Endodermal cell (in vitro differentiated cells): ENCODE measurements at regions not wholly inside any gene's neighbourhood (a gene's known extent, or its start where the extent isn't known, plus 50 kb on each side); places are given as distances from the start of the nearest gene placed in this dataset.
A peak's percentile ranks its signal among the peaks of the same experiment; 100 is the strongest.

Experiments used
- DNase-seq: peaks from one replicate; pipeline ENCODE4 v3.0.0-alpha.2; 2017
- H3K27ac ChIP-seq: 2 replicates; pipeline ENCODE4 v1.5.1; 2013; ENCODE audit warnings: mild to moderate bottlenecking, low read depth, low read length, moderate library complexity
- H3K27me3 ChIP-seq: 2 replicates; pipeline ENCODE4 v1.6.1; 2013; ENCODE audit warnings: mild to moderate bottlenecking, low read length, moderate library complexity; ENCODE audit not compliant: insufficient read depth, control insufficient read depth, poor library complexity, severe bottlenecking
- H3K36me3 ChIP-seq: 2 replicates; pipeline ENCODE4 v1.7.0; 2013; ENCODE audit warnings: mild to moderate bottlenecking, low read length, moderate library complexity; ENCODE audit not compliant: control insufficient read depth, insufficient read depth
- H3K4me1 ChIP-seq: one replicate; pipeline ENCODE4 v1.7.0; 2013; ENCODE audit warnings: low read length; ENCODE audit not compliant: control insufficient read depth, insufficient read depth
- H3K4me3 ChIP-seq: 2 replicates; pipeline ENCODE4 v1.5.1; 2013; ENCODE audit warnings: mild to moderate bottlenecking, low read length, moderate library complexity
- H3K9ac ChIP-seq: 2 replicates; pipeline ENCODE4 v1.6.1; 2013; ENCODE audit warnings: mild to moderate bottlenecking, low read length, moderate library complexity; ENCODE audit not compliant: poor library complexity, severe bottlenecking; ENCODE audit errors: extremely low read depth
- H3K9me3 ChIP-seq: 2 replicates; pipeline ENCODE4 v1.6.1; 2013; ENCODE audit warnings: mild to moderate bottlenecking, low read length, moderate library complexity; ENCODE audit not compliant: control insufficient read depth
- H3K27ac Mint-ChIP-seq: 2 replicates; pipeline ENCODE4 v1.8.0; 2020; ENCODE audit warnings: mixed read lengths
- H3K27me3 Mint-ChIP-seq: 2 replicates; pipeline ENCODE4 v1.8.0; 2021; ENCODE audit warnings: mild to moderate bottlenecking, mixed read lengths; ENCODE audit not compliant: insufficient read depth
- H3K36me3 Mint-ChIP-seq: 2 replicates; pipeline ENCODE4 v1.8.0; 2020; ENCODE audit warnings: low read depth, mixed read lengths
- H3K4me1 Mint-ChIP-seq: 2 replicates; pipeline ENCODE4 v1.8.0; 2020; ENCODE audit warnings: mixed read lengths
- H3K4me3 Mint-ChIP-seq: 2 replicates; pipeline ENCODE4 v1.8.0; 2020; ENCODE audit warnings: mild to moderate bottlenecking, moderate library complexity, mixed read lengths
- H3K9me3 Mint-ChIP-seq: 2 replicates; pipeline ENCODE4 v1.8.0; 2020; ENCODE audit warnings: mild to moderate bottlenecking, mixed read lengths
- CTCF ChIP-seq: fragments of 200-600 bp; sonication (generic); conservative IDR thresholded peaks from 2 replicates; pipeline ENCODE4 v1.5.0; 2021; ENCODE audit warnings: antibody characterized with exemption, mild to moderate bottlenecking
- WGBS, 2 experiments: methylation state at CpG; one replicate each; pipeline versions ENCODE4 v1.1.5 to v1.1.7; 2013; ENCODE audit warnings: missing lambda C conversion rate in 2 of 2, mixed read lengths in 1 of 2; ENCODE audit not compliant: insufficient coverage in 1 of 2, insufficient read length in 1 of 2; 5-methylcytosine and 5-hydroxymethylcytosine counted together

DNA sequence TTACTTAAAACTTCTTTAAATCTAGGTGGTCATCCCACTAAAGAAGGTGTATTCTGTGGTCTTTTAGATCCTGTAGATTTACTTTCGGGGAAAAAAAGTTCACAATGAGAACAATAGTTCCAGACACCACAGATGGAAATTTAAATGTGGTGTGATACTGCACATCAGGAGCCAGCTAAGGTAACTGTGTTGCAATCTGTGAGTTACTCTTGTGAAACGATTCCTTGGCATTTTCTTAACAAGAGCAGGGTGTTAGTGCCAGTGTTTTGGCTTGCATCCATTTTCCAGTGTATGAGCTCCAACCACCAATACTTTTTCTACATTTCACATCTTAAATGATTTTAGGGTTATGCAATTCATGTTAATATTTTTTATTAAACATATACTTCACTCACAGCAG lies 674.5 kb downstream of the CETN3 start:
- no peak for DNase-seq
- Histone ChIP-seq H3K36me3 (no peaks in the 10 kb centered on the region), H3K9ac (no peak overlapping the region), H3K4me1 (no peaks in the 10 kb centered on the region), H3K27ac (no peak overlapping the region), H3K9me3 (no peaks in the 10 kb centered on the region), H3K4me3 (no peak overlapping the region), H3K27me3 (no peaks in the 10 kb centered on the region)
- H3K27ac Mint-ChIP-seq, result no peak overlapping the region
- no peaks in the 10 kb centered on the region for H3K27me3 Mint-ChIP-seq
- WGBS, 2 experiments, result 87 to 100% methylated on average over 1 to 2 of the region's 2 CpGs
- peaks cover 4% of the 10 kb centered on the region for H3K4me1 Mint-ChIP-seq
- no peak overlapping the region for H3K4me3 Mint-ChIP-seq
- TF ChIP-seq CTCF, result no peak
- H3K9me3 Mint-ChIP-seq, result no peaks in the 10 kb centered on the region
- no peaks in the 10 kb centered on the region for H3K36me3 Mint-ChIP-seq

DNA sequence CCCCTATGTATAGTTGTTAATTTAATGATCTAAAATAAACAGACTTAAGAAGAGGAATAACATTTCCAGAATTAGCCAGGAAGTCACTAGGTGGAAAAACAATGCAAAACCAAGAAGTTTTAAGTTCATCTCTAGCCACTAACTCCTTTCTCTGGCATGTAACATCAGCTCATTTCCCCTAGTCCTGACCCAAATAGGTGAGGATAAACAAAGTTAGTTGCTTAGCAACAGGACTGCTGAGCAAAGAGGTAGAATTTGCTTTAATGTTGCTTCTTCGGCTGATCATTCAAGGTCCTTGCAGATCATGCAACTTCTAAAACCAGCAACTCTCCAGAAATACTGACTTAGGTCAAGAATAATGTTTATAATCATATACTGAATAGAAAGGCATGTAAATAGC lies 675.8 kb downstream of the CETN3 start:
- Histone ChIP-seq H3K9ac (no peak overlapping the region), H3K9me3 (no peaks in the 10 kb centered on the region), H3K4me1 (no peaks in the 10 kb centered on the region), H3K36me3 (no peaks in the 10 kb centered on the region), H3K27ac (no peak overlapping the region), H3K27me3 (no peaks in the 10 kb centered on the region), H3K4me3 (no peak overlapping the region)
- peaks cover 6% of the 10 kb centered on the region for H3K4me1 Mint-ChIP-seq
- TF ChIP-seq CTCF, result no peak
- no peaks in the 10 kb centered on the region for H3K27me3 Mint-ChIP-seq
- no peaks in the 10 kb centered on the region for H3K9me3 Mint-ChIP-seq
- H3K36me3 Mint-ChIP-seq, result no peaks in the 10 kb centered on the region
- DNase-seq, result no peak
- no peak overlapping the region for H3K4me3 Mint-ChIP-seq
- 88% methylated on average over 1 of the region's 1 CpG; no CpG with 5 or more reads in 1 of the 2 experiments for WGBS, 2 experiments
- no peak overlapping the region for H3K27ac Mint-ChIP-seq

DNA sequence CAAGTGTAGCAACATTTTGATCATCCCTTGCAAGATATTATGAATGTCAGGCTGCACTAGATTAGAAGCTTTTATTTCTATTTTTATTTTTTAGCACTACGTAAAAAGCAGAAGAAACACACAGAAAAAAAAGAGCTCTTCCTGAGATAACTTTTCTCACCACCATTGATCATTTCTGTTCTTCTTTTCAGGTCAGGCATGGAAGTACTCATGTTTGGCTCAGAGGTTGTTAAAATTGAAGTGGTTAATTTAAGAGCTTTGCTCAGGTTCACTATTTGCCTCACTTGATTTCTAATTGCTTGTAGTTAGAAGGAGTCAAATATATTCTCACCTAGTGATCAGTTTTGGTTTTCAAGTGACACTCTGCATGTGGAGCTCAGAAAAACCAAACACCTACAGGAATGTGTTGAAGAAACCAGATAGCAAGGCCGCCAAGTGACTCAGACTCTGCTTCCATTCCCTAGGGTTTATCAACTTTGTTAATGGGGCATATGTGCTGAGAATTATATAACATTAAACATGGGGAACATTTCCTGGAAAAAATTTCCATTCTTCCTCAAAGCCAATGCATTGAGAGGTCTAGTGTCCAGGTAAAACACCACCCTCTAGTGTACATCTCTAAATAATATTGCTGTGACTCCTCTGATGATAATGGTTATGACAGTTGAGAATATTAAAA lies 679.8 kb downstream of the CETN3 start:
- no peak overlapping the region for H3K9ac ChIP-seq
- H3K27me3 ChIP-seq, result no peaks in the 10 kb centered on the region
- Mint-ChIP-seq H3K4me1 (peaks cover 6% of the 10 kb centered on the region), H3K27me3 (no peaks in the 10 kb centered on the region), H3K4me3 (no peak overlapping the region), H3K9me3 (no peaks in the 10 kb centered on the region), H3K27ac (no peak overlapping the region), H3K36me3 (no peaks in the 10 kb centered on the region)
- H3K27ac ChIP-seq, result no peak overlapping the region
- no peak for DNase-seq
- TF ChIP-seq CTCF, result peak; percentile 35
- 88% methylated on average over 2 of the region's 2 CpGs; no CpG with 5 or more reads in 1 of the 2 experiments for whole genome bisulfite sequencing, 2 experiments
- H3K4me3 ChIP-seq, result no peak overlapping the region
- H3K36me3 ChIP-seq, result no peaks in the 10 kb centered on the region
- no peaks in the 10 kb centered on the region for H3K4me1 ChIP-seq
- no peaks in the 10 kb centered on the region for H3K9me3 ChIP-seq
